Amniotic epithelial cell (primary cell): ENCODE measurements at regions not wholly inside any gene's neighbourhood (a gene's known extent, or its start where the extent isn't known, plus 50 kb on each side); places are given as distances from the start of the nearest gene placed in this dataset.

ENCODE experiments used
- DNase-seq: peaks from one replicate; pipeline ENCODE4 v3.0.0-alpha.2; 2010; ENCODE audit warnings: low read depth

- no peak for DNase-seq
Observed at GRCh38 chr7:19853261-19853832, 79.9 kb upstream of the TMEM196 start.

- no peak for DNase-seq
Observed at GRCh38 chr7:19852192-19852591, 78.8 kb upstream of the TMEM196 start.

- DNase-seq = no peak
Observed at GRCh38 chr7:19851504-19851903, 78.1 kb upstream of the TMEM196 start.

DNA sequence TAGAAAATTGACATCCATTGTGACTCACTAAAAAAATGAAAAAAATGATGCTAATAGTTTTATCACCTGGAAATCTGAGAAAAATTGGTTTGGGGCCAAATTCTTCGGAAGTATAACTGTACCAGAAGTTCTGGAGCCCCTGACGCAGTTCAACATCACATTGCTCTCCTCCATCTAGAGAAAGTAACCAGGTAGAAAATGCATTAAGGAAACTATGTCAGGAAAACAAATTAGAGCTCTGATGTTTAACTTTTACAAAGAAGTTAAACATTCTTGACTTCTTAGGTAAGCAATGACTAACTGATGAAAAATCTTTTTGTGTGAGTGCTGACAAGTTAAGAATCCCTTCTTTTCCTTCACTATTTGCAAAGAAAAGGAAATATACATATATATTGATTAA is 61.1 kb upstream of the TMEM196 start:
- DNase-seq = no peak

DNA sequence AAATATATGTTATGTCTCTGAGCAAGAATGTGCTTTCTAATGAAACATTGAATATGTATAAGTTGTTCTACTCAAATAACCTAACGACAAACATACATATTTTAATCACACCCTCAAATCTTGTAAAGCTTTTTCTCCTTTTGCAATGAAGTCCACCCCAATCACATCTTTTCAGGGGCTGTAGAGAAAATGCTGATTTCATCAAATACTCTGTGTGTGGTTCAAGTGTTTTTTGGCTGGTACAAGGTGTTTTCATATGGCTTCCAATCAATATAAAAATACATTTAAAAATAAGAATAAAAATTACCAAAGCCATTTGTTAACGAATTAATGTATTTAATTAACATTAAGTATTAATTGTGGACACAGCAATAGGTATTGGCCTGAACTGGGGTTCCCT is 57.2 kb upstream of the TMEM196 start:
- no peak for DNase-seq
